Neural cell (in vitro differentiated cells): ENCODE measurements at regions not wholly inside any gene's neighbourhood (a gene's known extent, or its start where the extent isn't known, plus 50 kb on each side); places are given as distances from the start of the nearest gene placed in this dataset.
"Not testable (repeated sequence)": the region's sequence is repeated elsewhere in the genome, so short reads cannot be mapped to it uniquely, and the experiment has no call there.

ENCODE experiments used
- H2AFZ ChIP-seq: fragments of 200-600, 300-800 bp; sonication (generic), shearing (Covaris generic); 2 replicates; pipeline ENCODE4 v1.6.0; 2014; ENCODE audit warnings: low read depth, mild to moderate bottlenecking, antibody characterized with exemption, low read length, moderate library complexity
- H3F3A ChIP-seq: fragments of 200-600 bp; shearing (Covaris generic); 2 replicates; pipeline ENCODE4 v1.6.1; 2016; ENCODE audit warnings: mild to moderate bottlenecking, moderate library complexity, mixed read lengths, antibody characterized with exemption, low read length; ENCODE audit not compliant: insufficient read depth, poor library complexity, severe bottlenecking
- H3K27ac ChIP-seq: fragments of 200-600, 300-800 bp; sonication (generic), shearing (Covaris generic); 2 replicates; pipeline ENCODE4 v1.5.1; 2014; ENCODE audit warnings: mild to moderate bottlenecking, low read length, moderate library complexity
- H3K27me3 ChIP-seq: fragments of 300-800, 200-600 bp; sonication (generic), shearing (Covaris generic); 2 replicates; pipeline ENCODE4 v1.6.0; 2014; ENCODE audit warnings: mild to moderate bottlenecking, low read depth, low read length, moderate library complexity; ENCODE audit not compliant: insufficient read depth
- H3K36me3 ChIP-seq: fragments of 300-800, 200-600 bp; sonication (generic), shearing (Covaris generic); 2 replicates; pipeline ENCODE4 v1.5.1; 2014; ENCODE audit warnings: mild to moderate bottlenecking, antibody characterized with exemption, low read length, moderate library complexity; ENCODE audit not compliant: insufficient read depth
- H3K4me2 ChIP-seq: fragments of 300-800, 200-600 bp; sonication (generic), shearing (Covaris generic); 2 replicates; pipeline ENCODE4 v1.6.0; 2014; ENCODE audit warnings: mild to moderate bottlenecking, low read length
- H3K4me3 ChIP-seq: fragments of 300-800, 200-600 bp; sonication (generic), shearing (Covaris generic); 2 replicates; pipeline ENCODE4 v1.5.1; 2014; ENCODE audit warnings: mild to moderate bottlenecking, low read length, moderate library complexity
- H3K79me2 ChIP-seq: fragments of 200-600 bp; shearing (Covaris generic); replicated peaks from 2 replicates; pipeline ENCODE4 v1.6.0; 2014; ENCODE audit warnings: mild to moderate bottlenecking, low read length, moderate library complexity; ENCODE audit not compliant: insufficient read depth
- H3K9ac ChIP-seq: fragments of 300-800, 200-600 bp; sonication (generic), shearing (Covaris generic); 2 replicates; pipeline ENCODE4 v1.6.1; 2016; ENCODE audit warnings: mild to moderate bottlenecking, low read length, mixed read lengths
- H3K9me2 ChIP-seq: fragments of 200-600 bp; shearing (Covaris generic); 2 replicates; pipeline ENCODE4 v1.6.1; 2016; ENCODE audit warnings: mild to moderate bottlenecking, low read length, mixed read lengths; ENCODE audit not compliant: insufficient read depth
- H3K9me3 ChIP-seq: fragments of 200-600, 300-800 bp; sonication (generic), shearing (Covaris generic); 2 replicates; pipeline ENCODE4 v1.6.1; 2016; ENCODE audit warnings: mild to moderate bottlenecking, mixed run types, low read length, moderate library complexity, mixed read lengths
- H4K20me1 ChIP-seq: fragments of 200-600 bp; shearing (Covaris generic); 2 replicates; pipeline ENCODE4 v1.6.1; 2016; ENCODE audit warnings: mild to moderate bottlenecking, mixed run types; ENCODE audit not compliant: insufficient read depth
- EP300 ChIP-seq: fragments of 450-650 bp; conservative IDR thresholded peaks from 2 replicates; pipeline ENCODE4 v1.6.1; 2014; ENCODE audit warnings: antibody characterized with exemption, mild to moderate bottlenecking, moderate library complexity; ENCODE audit not compliant: poor library complexity, severe bottlenecking
- EZH2 ChIP-seq: fragments of 200-600, 300-800 bp; shearing (Covaris generic), sonication (generic); IDR thresholded peaks from 2 replicates; pipeline ENCODE4 v1.6.1; 2014; ENCODE audit warnings: antibody characterized with exemption, low read length, borderline replicate concordance, mild to moderate bottlenecking; ENCODE audit not compliant: insufficient read depth, poor library complexity, severe bottlenecking
- MXI1 ChIP-seq: fragments of 450-650 bp; conservative IDR thresholded peaks from 2 replicates; pipeline ENCODE4 v1.6.1; 2014; ENCODE audit warnings: antibody characterized with exemption, mild to moderate bottlenecking; ENCODE audit not compliant: poor library complexity, severe bottlenecking
- POLR2AphosphoS5 ChIP-seq: IDR thresholded peaks from 2 replicates; pipeline ENCODE4 v1.6.1; 2012
- RAD21 ChIP-seq: fragments of 450-650 bp; conservative IDR thresholded peaks from 2 replicates; pipeline ENCODE4 v1.6.1; 2014; ENCODE audit warnings: antibody characterized with exemption, mild to moderate bottlenecking, moderate library complexity
- SMC3 ChIP-seq: fragments of 450-650 bp; conservative IDR thresholded peaks from 2 replicates; pipeline ENCODE4 v1.6.1; 2014; ENCODE audit warnings: antibody characterized with exemption, mild to moderate bottlenecking, moderate library complexity; ENCODE audit not compliant: poor library complexity
- TAF1 ChIP-seq: IDR thresholded peaks from 2 replicates; pipeline ENCODE4 v1.6.1; 2012; ENCODE audit warnings: low read depth
- TF ChIP-seq, protein P1 (sequence below): fragments of 450-650 bp; IDR thresholded peaks from 2 replicates; pipeline ENCODE4 v1.5.1; 2014; ENCODE audit warnings: antibody characterized with exemption, mild to moderate bottlenecking, moderate library complexity; ENCODE audit not compliant: poor library complexity, severe bottlenecking
- TF ChIP-seq, protein P2 (sequence below): IDR thresholded peaks from 2 replicates; pipeline ENCODE4 v1.6.1; 2012; ENCODE audit warnings: borderline replicate concordance

DNA sequence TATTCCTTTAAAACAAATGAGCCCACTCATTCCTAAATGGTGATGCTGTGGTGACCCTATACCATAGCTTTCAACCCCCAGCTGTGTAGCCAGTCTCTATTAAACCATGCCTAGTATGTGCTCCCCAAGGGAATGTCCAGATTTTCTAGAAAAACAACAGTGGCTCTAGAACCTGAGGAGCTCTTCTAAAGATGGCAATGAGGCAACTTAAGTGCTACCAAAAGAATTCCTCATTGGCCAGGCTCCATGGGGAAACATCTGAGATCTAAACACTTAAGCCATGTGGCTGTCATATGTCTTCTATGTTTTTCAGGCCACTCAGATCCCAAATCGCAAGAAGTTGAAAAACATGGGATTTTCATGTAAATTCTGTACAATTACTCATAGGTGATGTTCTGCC, 191.0 kb downstream of the TPBG start:
- Histone ChIP-seq H3K27ac (no peak overlapping the region), H3K36me3 (no peaks in the 10 kb centered on the region), H3K4me2 (no peak overlapping the region), H4K20me1 (no peaks in the 10 kb centered on the region), H3K4me3 (no peak overlapping the region), H3K79me2 (no peaks in the 10 kb centered on the region), H2AFZ (no peak overlapping the region), H3K9ac (no peak overlapping the region), H3K9me3 (no peaks in the 10 kb centered on the region), H3K27me3 (no peaks in the 10 kb centered on the region), H3K9me2 (no peaks in the 10 kb centered on the region), H3F3A (no peaks in the 10 kb centered on the region)
- TF ChIP-seq EZH2 (no peak), MXI1 (no peak), TAF1 (no peak), SMC3 (no peak), POLR2AphosphoS5 (no peak), RAD21 (no peak), EP300 (no peak)
- TF ChIP-seq, protein P1, sequence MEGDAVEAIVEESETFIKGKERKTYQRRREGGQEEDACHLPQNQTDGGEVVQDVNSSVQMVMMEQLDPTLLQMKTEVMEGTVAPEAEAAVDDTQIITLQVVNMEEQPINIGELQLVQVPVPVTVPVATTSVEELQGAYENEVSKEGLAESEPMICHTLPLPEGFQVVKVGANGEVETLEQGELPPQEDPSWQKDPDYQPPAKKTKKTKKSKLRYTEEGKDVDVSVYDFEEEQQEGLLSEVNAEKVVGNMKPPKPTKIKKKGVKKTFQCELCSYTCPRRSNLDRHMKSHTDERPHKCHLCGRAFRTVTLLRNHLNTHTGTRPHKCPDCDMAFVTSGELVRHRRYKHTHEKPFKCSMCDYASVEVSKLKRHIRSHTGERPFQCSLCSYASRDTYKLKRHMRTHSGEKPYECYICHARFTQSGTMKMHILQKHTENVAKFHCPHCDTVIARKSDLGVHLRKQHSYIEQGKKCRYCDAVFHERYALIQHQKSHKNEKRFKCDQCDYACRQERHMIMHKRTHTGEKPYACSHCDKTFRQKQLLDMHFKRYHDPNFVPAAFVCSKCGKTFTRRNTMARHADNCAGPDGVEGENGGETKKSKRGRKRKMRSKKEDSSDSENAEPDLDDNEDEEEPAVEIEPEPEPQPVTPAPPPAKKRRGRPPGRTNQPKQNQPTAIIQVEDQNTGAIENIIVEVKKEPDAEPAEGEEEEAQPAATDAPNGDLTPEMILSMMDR: no peak
- TF ChIP-seq, protein P2, sequence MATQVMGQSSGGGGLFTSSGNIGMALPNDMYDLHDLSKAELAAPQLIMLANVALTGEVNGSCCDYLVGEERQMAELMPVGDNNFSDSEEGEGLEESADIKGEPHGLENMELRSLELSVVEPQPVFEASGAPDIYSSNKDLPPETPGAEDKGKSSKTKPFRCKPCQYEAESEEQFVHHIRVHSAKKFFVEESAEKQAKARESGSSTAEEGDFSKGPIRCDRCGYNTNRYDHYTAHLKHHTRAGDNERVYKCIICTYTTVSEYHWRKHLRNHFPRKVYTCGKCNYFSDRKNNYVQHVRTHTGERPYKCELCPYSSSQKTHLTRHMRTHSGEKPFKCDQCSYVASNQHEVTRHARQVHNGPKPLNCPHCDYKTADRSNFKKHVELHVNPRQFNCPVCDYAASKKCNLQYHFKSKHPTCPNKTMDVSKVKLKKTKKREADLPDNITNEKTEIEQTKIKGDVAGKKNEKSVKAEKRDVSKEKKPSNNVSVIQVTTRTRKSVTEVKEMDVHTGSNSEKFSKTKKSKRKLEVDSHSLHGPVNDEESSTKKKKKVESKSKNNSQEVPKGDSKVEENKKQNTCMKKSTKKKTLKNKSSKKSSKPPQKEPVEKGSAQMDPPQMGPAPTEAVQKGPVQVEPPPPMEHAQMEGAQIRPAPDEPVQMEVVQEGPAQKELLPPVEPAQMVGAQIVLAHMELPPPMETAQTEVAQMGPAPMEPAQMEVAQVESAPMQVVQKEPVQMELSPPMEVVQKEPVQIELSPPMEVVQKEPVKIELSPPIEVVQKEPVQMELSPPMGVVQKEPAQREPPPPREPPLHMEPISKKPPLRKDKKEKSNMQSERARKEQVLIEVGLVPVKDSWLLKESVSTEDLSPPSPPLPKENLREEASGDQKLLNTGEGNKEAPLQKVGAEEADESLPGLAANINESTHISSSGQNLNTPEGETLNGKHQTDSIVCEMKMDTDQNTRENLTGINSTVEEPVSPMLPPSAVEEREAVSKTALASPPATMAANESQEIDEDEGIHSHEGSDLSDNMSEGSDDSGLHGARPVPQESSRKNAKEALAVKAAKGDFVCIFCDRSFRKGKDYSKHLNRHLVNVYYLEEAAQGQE: no peak

DNA sequence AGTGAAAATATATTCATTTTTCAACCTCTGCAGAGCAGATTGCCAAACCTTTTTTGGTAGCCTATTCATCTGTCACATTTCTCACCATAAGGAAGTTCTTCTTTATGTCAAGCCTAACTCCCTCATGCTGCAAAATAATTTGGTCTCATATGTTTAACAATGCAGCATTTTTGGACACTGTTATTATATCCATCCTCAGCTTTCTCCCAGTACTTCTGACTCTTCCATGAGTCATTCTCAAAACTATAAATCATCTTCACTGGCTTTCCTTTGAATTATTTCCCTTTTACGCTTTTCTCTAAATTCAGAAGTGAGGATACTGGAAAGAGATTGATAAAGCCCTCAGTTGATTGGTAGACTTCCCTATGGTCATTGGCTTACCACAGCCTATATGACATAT, 192.2 kb downstream of the TPBG start:
- Histone ChIP-seq H3K9me2 (no peaks in the 10 kb centered on the region), H3F3A (no peaks in the 10 kb centered on the region), H3K9ac (no peak overlapping the region), H3K27ac (no peak overlapping the region), H3K4me3 (no peak overlapping the region), H3K4me2 (no peak overlapping the region), H4K20me1 (no peaks in the 10 kb centered on the region), H3K36me3 (no peaks in the 10 kb centered on the region), H3K9me3 (no peaks in the 10 kb centered on the region), H3K27me3 (no peaks in the 10 kb centered on the region), H2AFZ (no peak overlapping the region), H3K79me2 (no peaks in the 10 kb centered on the region)
- TF ChIP-seq, protein P2: no peak
- no peak for TF ChIP-seq EP300
- TF ChIP-seq POLR2AphosphoS5: no peak
- TF ChIP-seq SMC3: no peak
- no peak for TF ChIP-seq TAF1

DNA sequence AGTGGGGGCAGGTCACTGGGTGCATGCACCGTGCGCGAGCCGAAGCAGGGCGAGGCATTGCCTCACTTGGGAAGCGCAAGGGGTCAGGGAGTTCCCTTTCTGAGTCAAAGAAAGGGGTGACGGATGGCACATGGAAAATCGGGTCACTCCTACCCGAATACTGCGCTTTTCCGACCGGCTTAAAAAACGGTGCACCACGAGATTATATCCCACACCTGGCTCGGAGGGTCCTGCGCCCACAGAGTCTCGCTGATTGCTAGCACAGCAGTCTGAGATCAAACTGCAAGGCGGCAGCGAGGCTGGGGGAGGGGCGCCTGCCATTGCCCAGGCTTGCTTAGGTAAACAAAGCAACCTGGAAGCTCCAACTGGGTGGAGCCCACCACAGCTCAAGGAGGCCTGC, 194.9 kb downstream of the TPBG start:
- H3F3A ChIP-seq, H3K36me3 ChIP-seq, H3K4me2 ChIP-seq, H4K20me1 ChIP-seq, H3K27me3 ChIP-seq, H3K79me2 ChIP-seq, H3K9me2 ChIP-seq, H3K4me3 ChIP-seq, H3K9ac ChIP-seq, H2AFZ ChIP-seq, H3K9me3 ChIP-seq, H3K27ac ChIP-seq: not testable (repeated sequence)
